ENCODE measurements at regions not wholly inside any gene's neighbourhood (a gene's known extent, or its start where the extent isn't known, plus 50 kb on each side); places are given as distances from the start of the nearest gene placed in this dataset.

DNA sequence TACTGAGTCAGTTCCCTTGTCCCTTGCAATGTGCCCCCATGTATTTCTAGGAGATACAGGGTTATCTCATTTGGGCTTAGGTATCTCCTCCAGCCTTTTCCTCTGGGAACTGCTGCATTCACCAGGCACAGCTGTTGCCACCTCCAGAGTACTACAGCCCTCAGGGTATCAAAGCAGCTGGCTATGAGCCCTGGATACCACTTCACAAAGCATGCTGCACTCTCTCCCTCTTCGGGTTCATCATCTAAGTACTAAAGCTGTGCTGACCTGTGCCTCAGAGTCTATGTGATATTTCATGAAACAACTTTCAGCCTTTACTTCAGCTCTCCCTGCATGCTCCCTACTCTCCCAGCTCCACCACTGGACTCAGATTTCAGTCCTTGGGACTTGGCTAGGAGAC, 62.3 kb downstream of the CCDC185 start:
- TF ChIP-seq EZH2 (IDR thresholded peaks at IDR 0.05; ENCODE audit: borderline replicate concordance, low read depth, low read length, poor library complexity, severe bottlenecking): no peak
- TF ChIP-seq, protein P1, sequence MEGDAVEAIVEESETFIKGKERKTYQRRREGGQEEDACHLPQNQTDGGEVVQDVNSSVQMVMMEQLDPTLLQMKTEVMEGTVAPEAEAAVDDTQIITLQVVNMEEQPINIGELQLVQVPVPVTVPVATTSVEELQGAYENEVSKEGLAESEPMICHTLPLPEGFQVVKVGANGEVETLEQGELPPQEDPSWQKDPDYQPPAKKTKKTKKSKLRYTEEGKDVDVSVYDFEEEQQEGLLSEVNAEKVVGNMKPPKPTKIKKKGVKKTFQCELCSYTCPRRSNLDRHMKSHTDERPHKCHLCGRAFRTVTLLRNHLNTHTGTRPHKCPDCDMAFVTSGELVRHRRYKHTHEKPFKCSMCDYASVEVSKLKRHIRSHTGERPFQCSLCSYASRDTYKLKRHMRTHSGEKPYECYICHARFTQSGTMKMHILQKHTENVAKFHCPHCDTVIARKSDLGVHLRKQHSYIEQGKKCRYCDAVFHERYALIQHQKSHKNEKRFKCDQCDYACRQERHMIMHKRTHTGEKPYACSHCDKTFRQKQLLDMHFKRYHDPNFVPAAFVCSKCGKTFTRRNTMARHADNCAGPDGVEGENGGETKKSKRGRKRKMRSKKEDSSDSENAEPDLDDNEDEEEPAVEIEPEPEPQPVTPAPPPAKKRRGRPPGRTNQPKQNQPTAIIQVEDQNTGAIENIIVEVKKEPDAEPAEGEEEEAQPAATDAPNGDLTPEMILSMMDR (conservative IDR thresholded peaks at IDR 0.05; ENCODE audit: low read depth, low read length): no peak

Data from A673 (cell line).